HG02571 (cell line): ENCODE measurements at regions not wholly inside any gene's neighbourhood (a gene's known extent, or its start where the extent isn't known, plus 50 kb on each side); places are given as distances from the start of the nearest gene placed in this dataset.
"Not testable (repeated sequence)": the region's sequence is repeated elsewhere in the genome, so short reads cannot be mapped to it uniquely, and the experiment has no call there.

Source experiments
- ATAC-seq: cut with Tn5 transposase; IDR thresholded peaks from one replicate; pipeline ENCODE4 v1.9.1; 2021; ENCODE audit warnings: mild to moderate bottlenecking, moderate library complexity; ENCODE audit not compliant: unreplicated experiment

- no peak for ATAC-seq
Measured at GRCh38 chr5:82901281-82901888, 175.8 kb downstream of the TMEM167A start.

GRCh38 chr5:82894716-82895115 is 182.5 kb downstream of the TMEM167A start:
- no peak for ATAC-seq

GRCh38 chr5:82889088-82889487 is 188.1 kb downstream of the TMEM167A start:
- ATAC-seq: no peak

GRCh38 chr5:82886911-82887310 is 190.3 kb downstream of the TMEM167A start:
- ATAC-seq: no peak

- peak; percentile 42 for ATAC-seq
Measured at GRCh38 chr5:82885627-82886389, 191.4 kb downstream of the TMEM167A start.

GRCh38 chr5:82884821-82885471 is 192.2 kb downstream of the TMEM167A start:
- ATAC-seq: no peak

GRCh38 chr5:82882316-82882715 is 194.9 kb downstream of the TMEM167A start:
- ATAC-seq: no peak

- peak; percentile 42 for ATAC-seq
Measured at GRCh38 chr5:82881571-82882174, 195.5 kb downstream of the TMEM167A start.

- ATAC-seq: no peak
Measured at GRCh38 chr5:82879089-82879488, 198.1 kb downstream of the TMEM167A start.

GRCh38 chr5:82873452-82873851 is 203.7 kb downstream of the TMEM167A start:
- ATAC-seq: no peak

GRCh38 chr5:82872321-82873288 is 204.6 kb downstream of the TMEM167A start:
- ATAC-seq: not testable (repeated sequence)

- ATAC-seq: no peak
Measured at GRCh38 chr5:82865625-82866024, 211.6 kb downstream of the TMEM167A start.

GRCh38 chr5:82863266-82863665 is 213.9 kb downstream of the TMEM167A start:
- no peak for ATAC-seq

- ATAC-seq: no peak
Measured at GRCh38 chr5:82862711-82863110, 214.5 kb downstream of the TMEM167A start.

- no peak for ATAC-seq
Measured at GRCh38 chr5:82862261-82862660, 214.9 kb downstream of the TMEM167A start.

GRCh38 chr5:82861701-82862100 is 215.5 kb downstream of the TMEM167A start:
- ATAC-seq: no peak

GRCh38 chr5:82859451-82860140 is 217.6 kb downstream of the TMEM167A start:
- no peak for ATAC-seq

- no peak for ATAC-seq
Measured at GRCh38 chr5:82858151-82859025, 218.8 kb downstream of the TMEM167A start.
